ENCODE measurements at regions not wholly inside any gene's neighbourhood (a gene's known extent, or its start where the extent isn't known, plus 50 kb on each side); places are given as distances from the start of the nearest gene placed in this dataset.

GRCh38 chr7:42350801-42351200 is 113.8 kb upstream of the GLI3 start:
- H3K4me3 Mint-ChIP-seq, result no peak overlapping the region
- 90 to 100% methylated on average over 1 to 2 of the region's 2 CpGs for WGBS, 2 experiments (ENCODE audit: insufficient coverage in 1 of 2, insufficient read length in 1 of 2)

DNA sequence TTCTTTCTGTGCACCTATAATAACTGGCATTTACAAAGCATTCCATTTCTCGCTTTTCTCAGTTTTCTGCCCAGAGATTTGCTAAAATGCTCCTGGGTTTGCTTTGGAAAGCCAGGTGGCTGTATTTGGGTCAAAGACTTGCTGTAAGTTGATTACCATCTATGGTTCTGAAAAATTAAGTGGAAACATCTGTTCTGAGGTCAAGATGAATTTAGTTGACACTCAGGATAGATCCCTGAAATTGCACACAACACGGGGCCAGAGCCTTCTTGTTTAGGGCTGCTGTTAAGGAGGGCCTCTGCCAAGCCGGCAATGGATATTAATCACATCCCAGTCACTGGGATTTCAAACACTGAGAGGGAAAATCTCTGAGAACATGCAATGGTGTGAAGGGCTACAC is 111.6 kb upstream of the GLI3 start:
- Histone ChIP-seq H3K4me1 (ENCODE audit: control insufficient read depth, insufficient read depth, low read length) (peaks cover 3% of the 10 kb centered on the region), H3K36me3 (ENCODE audit: control insufficient read depth, insufficient read depth, low read length) (no peaks in the 10 kb centered on the region), H3K27me3 (ENCODE audit: control insufficient read depth, insufficient read depth, low read length, poor library complexity, severe bottlenecking) (no peaks in the 10 kb centered on the region), H3K9ac (ENCODE audit: extremely low read depth, low read length, poor library complexity, severe bottlenecking) (no peak overlapping the region), H3K27ac (ENCODE audit: low read depth, low read length) (no peak overlapping the region), H3K9me3 (ENCODE audit: control insufficient read depth, low read length) (no peaks in the 10 kb centered on the region), H3K4me3 (ENCODE audit: low read length) (no peak overlapping the region)
- no peaks in the 10 kb centered on the region for H3K36me3 Mint-ChIP-seq (ENCODE audit: low read depth)
- no peak for TF ChIP-seq CTCF (conservative IDR thresholded peaks at IDR 0.05)
- 91 to 100% methylated on average over 3 of the region's 3 CpGs for WGBS, 2 experiments (ENCODE audit: insufficient coverage in 1 of 2, insufficient read length in 1 of 2)
- H3K9me3 Mint-ChIP-seq, result no peaks in the 10 kb centered on the region
- no peak overlapping the region for H3K4me3 Mint-ChIP-seq
- H3K27ac Mint-ChIP-seq, result no peak overlapping the region
- no peak for DNase-seq
- no peaks in the 10 kb centered on the region for H3K27me3 Mint-ChIP-seq (ENCODE audit: insufficient read depth)
- H3K4me1 Mint-ChIP-seq, result peaks cover 7% of the 10 kb centered on the region

More at GRCh38 chr7:42350801-42351200, 113.8 kb upstream of the GLI3 start:
- TF ChIP-seq CTCF (conservative IDR thresholded peaks at IDR 0.05), result no peak
- Mint-ChIP-seq H3K9me3 (no peaks in the 10 kb centered on the region), H3K4me1 (peaks cover 7% of the 10 kb centered on the region), H3K36me3 (ENCODE audit: low read depth) (no peaks in the 10 kb centered on the region), H3K27ac (no peak overlapping the region), H3K27me3 (ENCODE audit: insufficient read depth) (no peaks in the 10 kb centered on the region)
- Histone ChIP-seq H3K4me3 (ENCODE audit: low read length) (no peak overlapping the region), H3K36me3 (ENCODE audit: control insufficient read depth, insufficient read depth, low read length) (no peaks in the 10 kb centered on the region), H3K9ac (ENCODE audit: extremely low read depth, low read length, poor library complexity, severe bottlenecking) (no peak overlapping the region), H3K27me3 (ENCODE audit: control insufficient read depth, insufficient read depth, low read length, poor library complexity, severe bottlenecking) (no peaks in the 10 kb centered on the region), H3K4me1 (ENCODE audit: control insufficient read depth, insufficient read depth, low read length) (peaks cover 3% of the 10 kb centered on the region), H3K27ac (ENCODE audit: low read depth, low read length) (no peak overlapping the region), H3K9me3 (ENCODE audit: control insufficient read depth, low read length) (no peaks in the 10 kb centered on the region)
- no peak for DNase-seq

DNA sequence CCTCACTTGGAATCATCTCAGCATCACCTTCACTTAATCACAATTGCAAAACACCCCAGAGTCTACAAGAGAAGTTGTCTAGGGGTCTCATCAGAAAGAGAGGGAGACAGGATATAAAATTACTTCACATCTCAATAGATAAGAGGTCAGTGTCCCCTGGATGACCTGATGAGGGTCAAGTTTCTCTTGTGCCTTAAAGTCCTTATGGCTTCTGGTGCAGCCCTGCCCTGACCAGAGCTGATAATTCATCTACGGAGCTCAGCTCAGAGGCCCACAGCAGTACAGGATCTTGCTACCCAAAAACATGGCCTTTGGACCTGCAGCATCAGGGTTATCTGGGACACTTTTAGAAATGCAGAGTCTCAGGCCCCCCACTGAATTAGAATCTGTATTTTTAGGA is 111.1 kb upstream of the GLI3 start:
- H3K27me3 ChIP-seq (ENCODE audit: control insufficient read depth, insufficient read depth, low read length, poor library complexity, severe bottlenecking), result no peaks in the 10 kb centered on the region

More for the DNA sequence above, 111.1 kb upstream of the GLI3 start:
- Histone ChIP-seq H3K4me1 (ENCODE audit: control insufficient read depth, insufficient read depth, low read length) (peaks cover 3% of the 10 kb centered on the region), H3K9me3 (ENCODE audit: control insufficient read depth, low read length) (no peaks in the 10 kb centered on the region), H3K27ac (ENCODE audit: low read depth, low read length) (no peak overlapping the region), H3K36me3 (ENCODE audit: control insufficient read depth, insufficient read depth, low read length) (no peaks in the 10 kb centered on the region), H3K9ac (ENCODE audit: extremely low read depth, low read length, poor library complexity, severe bottlenecking) (no peak overlapping the region), H3K4me3 (ENCODE audit: low read length) (no peak overlapping the region)
- TF ChIP-seq CTCF (conservative IDR thresholded peaks at IDR 0.05), result no peak
- H3K4me1 Mint-ChIP-seq, result peaks cover 9% of the 10 kb centered on the region
- WGBS, 2 experiments (ENCODE audit: insufficient coverage in 1 of 2, insufficient read length in 1 of 2), result 90 to 100% methylated on average over 1 of the region's 1 CpG
- H3K27ac Mint-ChIP-seq, result no peak overlapping the region
- DNase-seq, result no peak
- H3K9me3 Mint-ChIP-seq, result no peaks in the 10 kb centered on the region
- no peak overlapping the region for H3K4me3 Mint-ChIP-seq
- no peaks in the 10 kb centered on the region for H3K27me3 Mint-ChIP-seq (ENCODE audit: insufficient read depth)
- no peaks in the 10 kb centered on the region for H3K36me3 Mint-ChIP-seq (ENCODE audit: low read depth)

All from endodermal cell (in vitro differentiated cells).